Heart left ventricle (tissue), 16 donors: ENCODE measurements at regions not wholly inside any gene's neighbourhood (a gene's known extent, or its start where the extent isn't known, plus 50 kb on each side); places are given as distances from the start of the nearest gene placed in this dataset.

Experiments
- ATAC-seq, 4 donors: fragments of 200-7000 bp; cut with Tn5 transposase; one replicate each; pipeline ENCODE4 v1.9.1; 2020 to 2022; ENCODE audit warnings: moderate library complexity in 4 of 4, mild to moderate bottlenecking in 3 of 4, moderate number of reproducible peaks in 1 of 4
- DNase-seq, 5 donors: peaks; one replicate each; pipeline ENCODE4 v3.0.0-alpha.2; 2020
- H3K27ac ChIP-seq, 12 donors: fragments of 200-600 bp; sonication (generic) in 4 of 12; one replicate each; pipeline versions ENCODE4 v1.5.0 to v1.8.0; 2016 to 2022; ENCODE audit warnings: mild to moderate bottlenecking in 2 of 12
- H3K27me3 ChIP-seq, 9 donors: fragments of 200-600 bp; sonication (generic) in 2 of 9; one replicate each; pipeline versions ENCODE4 v1.5.1 to v1.8.0; 2016 to 2022; ENCODE audit warnings: mild to moderate bottlenecking in 3 of 9
- H3K36me3 ChIP-seq, 9 donors: fragments of 200-600 bp; sonication (generic) in 2 of 9; one replicate each; pipeline versions ENCODE4 v1.5.0 to v1.8.0; 2018 to 2022; ENCODE audit warnings: mild to moderate bottlenecking in 2 of 9
- H3K4me1 ChIP-seq, 12 donors: fragments of 200-600 bp; sonication (generic) in 4 of 12; one replicate each; pipeline versions ENCODE4 v1.5.0 to v1.8.0; 2016 to 2022; ENCODE audit warnings: mild to moderate bottlenecking in 3 of 12
- H3K4me3 ChIP-seq, 12 donors: fragments of 200-600 bp; sonication (generic) in 4 of 12; one replicate each; pipeline versions ENCODE4 v1.5.0 to v1.8.0; 2017 to 2022; ENCODE audit warnings: mild to moderate bottlenecking in 9 of 12, moderate library complexity in 4 of 12
- H3K9me3 ChIP-seq, 12 donors: fragments of 200-600 bp; sonication (generic) in 4 of 12; one replicate each; pipeline versions ENCODE4 v1.5.0 to v1.8.0; 2016 to 2022; ENCODE audit warnings: mild to moderate bottlenecking in 1 of 12
- POLR2A ChIP-seq, 2 donors: fragments of 450-650 bp; IDR thresholded peaks; one replicate each; pipeline ENCODE4 v1.6.1; 2017; ENCODE audit warnings: antibody characterized with exemption in 2 of 2, mild to moderate bottlenecking in 2 of 2, moderate library complexity in 2 of 2
- WGBS, 4 donors: extraction: QIAGEN DNeasy Blood & Tissue Kit in 2 of 4; methylation state at CpG; one replicate each; pipeline versions ENCODE4 v1.1.5 to v1.1.7; 2013 to 2018; 5-methylcytosine and 5-hydroxymethylcytosine counted together
- intact Hi-C, 10 donors: fragments of 100-400 bp; cut with DNase I; formaldehyde crosslinking; loops; one replicate each; pipeline versions ENCODE4 v1.11.1 to v1.14.2; 2022
- TF ChIP-seq, protein P1 (sequence below), 12 donors: fragments of 200-600 bp; sonication (generic) in 4 of 12; IDR thresholded peaks; one replicate each; pipeline versions ENCODE4 v1.5.0 to v1.8.0; 2018 to 2022; ENCODE audit warnings: antibody characterized with exemption in 12 of 12, mild to moderate bottlenecking in 5 of 12
- donor health status: ischemic (EF 13 %, LVEDD 7.1; RV severe dilation, severe dysfunction).
- donor health status: healthy with polysubstance abuse.
- donor health status: DM: no; HTN: yes; CAD: no.
- donor health status: DM: no; HTN: no; CAD: no.
- donor health status: ischemic (EF 25% LVEDD 6.9; RV normal size, moderate dysfunction).
- donor health status: ischemic (EF 25% LVEDD 5.7; RV mildly dilated, moderate dysfunction).
- donor health status: healthy.
- donor health status: DM: yes; HTN: yes; CAD: no.
- donor health status: ischemic (EF 35%, LVEDD 5.7; RV mildly dilated, moderate dysfunction).
- donor health status: nonischemic (EF 11% LVEDD 7.7; RV severe dilation, severe dysfunction).
- donor health status: DM: yes; HTN: yes; CAD: no.
- donor health status: PGD.
- donor health status: ischemic (EF 29% LVEDD 5.4; RV normal size, mild dysfunction).
- donor health status: nonischemic (EF 23%, LVEDD 6.1; RV moderate dilation, normal function).

- TF ChIP-seq POLR2A (IDR thresholded peaks at IDR 0.05) = no peak
- TF ChIP-seq, protein P1, sequence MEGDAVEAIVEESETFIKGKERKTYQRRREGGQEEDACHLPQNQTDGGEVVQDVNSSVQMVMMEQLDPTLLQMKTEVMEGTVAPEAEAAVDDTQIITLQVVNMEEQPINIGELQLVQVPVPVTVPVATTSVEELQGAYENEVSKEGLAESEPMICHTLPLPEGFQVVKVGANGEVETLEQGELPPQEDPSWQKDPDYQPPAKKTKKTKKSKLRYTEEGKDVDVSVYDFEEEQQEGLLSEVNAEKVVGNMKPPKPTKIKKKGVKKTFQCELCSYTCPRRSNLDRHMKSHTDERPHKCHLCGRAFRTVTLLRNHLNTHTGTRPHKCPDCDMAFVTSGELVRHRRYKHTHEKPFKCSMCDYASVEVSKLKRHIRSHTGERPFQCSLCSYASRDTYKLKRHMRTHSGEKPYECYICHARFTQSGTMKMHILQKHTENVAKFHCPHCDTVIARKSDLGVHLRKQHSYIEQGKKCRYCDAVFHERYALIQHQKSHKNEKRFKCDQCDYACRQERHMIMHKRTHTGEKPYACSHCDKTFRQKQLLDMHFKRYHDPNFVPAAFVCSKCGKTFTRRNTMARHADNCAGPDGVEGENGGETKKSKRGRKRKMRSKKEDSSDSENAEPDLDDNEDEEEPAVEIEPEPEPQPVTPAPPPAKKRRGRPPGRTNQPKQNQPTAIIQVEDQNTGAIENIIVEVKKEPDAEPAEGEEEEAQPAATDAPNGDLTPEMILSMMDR (IDR thresholded peaks at IDR 0.05) = no peak
- WGBS, 4 donors = 77 to 88% (median 82%) methylated on average over 1 of the region's 1 CpG
Measured at GRCh38 chr4:120215350-120215749, 148.7 kb upstream of the MAD2L1 start.

DNA sequence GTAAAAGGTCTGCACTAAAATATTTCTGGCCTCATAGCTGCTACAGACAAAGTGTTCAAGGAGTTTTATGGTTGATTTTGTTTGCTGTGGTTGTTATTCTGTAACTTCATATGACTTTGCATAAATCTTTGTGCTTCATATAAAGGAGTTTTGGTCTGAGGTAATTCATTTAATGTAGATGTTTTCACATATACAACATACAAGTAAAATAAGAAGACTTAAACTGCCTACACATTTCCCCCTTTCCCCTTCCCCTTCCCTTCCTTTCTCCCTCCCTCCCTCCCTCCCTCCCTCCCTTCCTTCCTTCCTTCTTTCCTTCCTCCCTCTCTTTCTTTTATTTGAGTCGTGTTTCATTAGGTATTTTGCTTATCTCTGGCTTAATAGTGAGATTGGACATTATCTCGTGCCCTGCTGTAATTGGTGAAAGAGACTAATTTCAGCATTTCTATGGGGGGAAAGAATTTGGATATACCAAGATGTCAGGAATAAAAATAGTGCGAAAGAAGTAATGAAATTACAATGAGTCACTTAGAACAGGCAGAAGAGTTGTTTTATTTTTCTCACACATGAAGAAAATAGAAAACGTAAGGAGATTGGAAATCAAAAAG lies 144.9 kb upstream of the MAD2L1 start:
- ATAC-seq = no peak
- Histone ChIP-seq H3K4me3 (no peak overlapping the region), H3K4me1 (no peaks in the 10 kb centered on the region), H3K27ac (no peak overlapping the region), H3K9me3 (peaks cover 0 to under 1% (median 0%) of the 10 kb centered on the region in 12 donors), H3K27me3 (no peaks in the 10 kb centered on the region), H3K36me3 (no peaks in the 10 kb centered on the region)
- WGBS, 4 donors = 62 to 68% (median 67%) methylated on average over 4 of the region's 4 CpGs
- TF ChIP-seq, protein P1 (IDR thresholded peaks at IDR 0.05) = no peak
- TF ChIP-seq POLR2A (IDR thresholded peaks at IDR 0.05) = no peak
- intact Hi-C loops = no loop called here
- DNase-seq = no peak

More at GRCh38 chr4:120215350-120215749, 148.7 kb upstream of the MAD2L1 start:
- intact Hi-C loops = no loop called here
- Histone ChIP-seq H3K27me3 (no peaks in the 10 kb centered on the region), H3K27ac (no peak overlapping the region), H3K36me3 (no peaks in the 10 kb centered on the region), H3K4me3 (no peak overlapping the region), H3K4me1 (no peaks in the 10 kb centered on the region), H3K9me3 (peaks cover 0 to 10% (median 3%) of the 10 kb centered on the region in 12 donors)
- ATAC-seq (no peak), DNase-seq (no peak)

GRCh38 chr4:120209706-120210105 lies 143.1 kb upstream of the MAD2L1 start:
- WGBS, 4 donors = 80 to 90% (median 87%) methylated on average over 4 of the region's 4 CpGs
- TF ChIP-seq, protein P1 (IDR thresholded peaks at IDR 0.05) = no peak
- no peak for TF ChIP-seq POLR2A (IDR thresholded peaks at IDR 0.05)
- intact Hi-C loops = no loop called here

DNA sequence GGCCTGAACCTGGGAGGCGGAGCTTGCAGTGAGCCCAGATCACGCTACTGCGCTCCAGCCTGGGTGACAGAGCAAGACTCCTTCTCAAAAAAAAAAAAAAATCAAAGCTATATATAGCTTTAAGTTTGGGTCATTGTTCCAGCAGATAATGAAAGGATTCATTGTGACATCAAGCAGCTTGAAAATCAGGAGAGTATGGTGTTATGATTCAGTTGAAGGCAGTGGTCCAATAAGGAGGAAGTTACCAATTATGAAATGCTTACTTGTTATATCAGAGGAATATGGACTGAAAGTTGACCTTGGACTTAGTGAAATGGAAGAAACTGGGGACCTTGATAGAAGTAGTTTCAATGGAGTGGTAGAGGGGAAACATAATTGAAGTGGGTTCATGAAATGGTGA lies 140.4 kb upstream of the MAD2L1 start:
- Histone ChIP-seq H3K4me1 (no peaks in the 10 kb centered on the region), H3K36me3 (no peaks in the 10 kb centered on the region), H3K9me3 (peaks cover 0 to 2% (median 0%) of the 10 kb centered on the region in 12 donors), H3K27ac (no peak overlapping the region), H3K27me3 (no peaks in the 10 kb centered on the region), H3K4me3 (no peak overlapping the region)
- TF ChIP-seq POLR2A (IDR thresholded peaks at IDR 0.05) = no peak
- TF ChIP-seq, protein P1 (IDR thresholded peaks at IDR 0.05) = no peak
- 85 to 92% (median 90%) methylated on average over 3 of the region's 3 CpGs for WGBS, 4 donors
- ATAC-seq (no peak), DNase-seq (no peak)
- intact Hi-C loops = no loop called here

More at GRCh38 chr4:120209706-120210105, 143.1 kb upstream of the MAD2L1 start:
- ATAC-seq (no peak), DNase-seq (no peak)
- no peaks in the 10 kb centered on the region for H3K27me3 ChIP-seq
- no peak overlapping the region for H3K27ac ChIP-seq
- H3K4me1 ChIP-seq = no peaks in the 10 kb centered on the region
- H3K9me3 ChIP-seq = peaks cover 0 to 2% (median 0%) of the 10 kb centered on the region in 12 donors
- no peak overlapping the region for H3K4me3 ChIP-seq
- H3K36me3 ChIP-seq = no peaks in the 10 kb centered on the region
